Panc1 (cell line): ENCODE measurements at regions not wholly inside any gene's neighbourhood (a gene's known extent, or its start where the extent isn't known, plus 50 kb on each side); places are given as distances from the start of the nearest gene placed in this dataset.
"Not testable (repeated sequence)": the region's sequence is repeated elsewhere in the genome, so short reads cannot be mapped to it uniquely, and the experiment has no call there.

Experiments
- CTCF ChIP-seq: fragments of 450-650 bp; IDR thresholded peaks from 2 replicates; pipeline ENCODE4 v1.5.1; 2017; ENCODE audit warnings: mild to moderate bottlenecking
- POLR2AphosphoS5 ChIP-seq: IDR thresholded peaks from 2 replicates; pipeline ENCODE4 v1.6.1; 2012; ENCODE audit warnings: mild to moderate bottlenecking, low read depth, low read length, moderate library complexity
- REST ChIP-seq, 2 experiments: IDR thresholded peaks; 2 replicates each; pipeline ENCODE4 v1.6.1; 2011 to 2012; ENCODE audit warnings: low read depth in 2 of 2, control low read depth in 1 of 2, low read length in 1 of 2, mild to moderate bottlenecking in 1 of 2, moderate library complexity in 1 of 2; ENCODE audit not compliant: insufficient read depth in 1 of 2
- SIN3A ChIP-seq: IDR thresholded peaks from 2 replicates; pipeline ENCODE4 v1.6.1; 2012; ENCODE audit warnings: low read depth, mild to moderate bottlenecking, low read length, moderate library complexity, borderline replicate concordance; ENCODE audit not compliant: insufficient read depth
- TCF7L2 ChIP-seq: IDR thresholded peaks from 2 replicates; pipeline ENCODE4 v1.6.1; 2011; ENCODE audit warnings: mild to moderate bottlenecking, low read depth, low read length, inconsistent platforms

- TF ChIP-seq CTCF; REST (IDR thresholded peaks at IDR 0.05; ENCODE audit: insufficient read depth in 1 of 2, low read depth in 2 of 2, low read length in 1 of 2); SIN3A; POLR2AphosphoS5; TCF7L2: not testable (repeated sequence)
These were observed 232.7 kb upstream of the PLGLB2 start for GRCh38 chr2:87515226-87515625.
